IMR-90 (cell line): ENCODE measurements at regions not wholly inside any gene's neighbourhood (a gene's known extent, or its start where the extent isn't known, plus 50 kb on each side); places are given as distances from the start of the nearest gene placed in this dataset.

Source experiments
- ATAC-seq: fragments of 200-7000 bp; cut with Tn5 transposase; 2 replicates; pipeline ENCODE4 v1.9.1; 2020; ENCODE audit warnings: low read depth, mild to moderate bottlenecking, moderate library complexity
- BruUV-seq: library from RNA; stranded (reverse); fragments of 400-500 nt; replicated peaks from 2 replicates; lab custom pipeline; 2021; lab: Mats Ljungman, UMichigan
- CTCF ChIA-PET: fragments of 300-600 bp; formaldehyde crosslinking; extraction: SDS; loops from one replicate; lab custom pipeline; 2021; ENCODE audit warnings: antibody characterized with exemption; lab: Yijun Ruan, JAX
- POLR2A ChIA-PET: fragments of 300-600 bp; sonication (Branson Sonifier 250); formaldehyde crosslinking; loops from one replicate; lab custom pipeline; 2022; ENCODE audit warnings: antibody characterized with exemption; ENCODE audit not compliant: unreplicated experiment; lab: Charles Lee
- DNase-seq: peaks from one replicate; pipeline ENCODE4 v3.0.0; 2013
- H2AFZ ChIP-seq: replicated peaks from 2 replicates; pipeline ENCODE3; 2013; ENCODE audit warnings: low read length, mild to moderate bottlenecking; ENCODE audit not compliant: poor library complexity
- H2AK5ac ChIP-seq: 2 replicates; pipeline ENCODE4 v1.6.1; 2013; ENCODE audit warnings: low read depth, low read length, inconsistent platforms
- H2AK9ac ChIP-seq: replicated peaks from 2 replicates; pipeline ENCODE3; 2013; ENCODE audit warnings: mild to moderate bottlenecking, low read depth, low read length, moderate library complexity; ENCODE audit not compliant: poor library complexity
- H2BK120ac ChIP-seq: 2 replicates; pipeline ENCODE4 v1.6.1; 2013; ENCODE audit warnings: low read depth, low read length, inconsistent platforms
- H2BK15ac ChIP-seq: 3 replicates; pipeline ENCODE4 v1.6.1; 2013; ENCODE audit warnings: low read depth, low read length, inconsistent platforms
- H2BK20ac ChIP-seq: 2 replicates; pipeline ENCODE4 v1.6.1; 2013; ENCODE audit warnings: low read depth, mild to moderate bottlenecking, inconsistent platforms, low read length, moderate library complexity
- H2BK5ac ChIP-seq: 2 replicates; pipeline ENCODE4 v1.6.1; 2013; ENCODE audit warnings: mild to moderate bottlenecking, low read depth, low read length, inconsistent platforms; ENCODE audit not compliant: poor library complexity, severe bottlenecking
- H3K14ac ChIP-seq: replicated peaks from 2 replicates; pipeline ENCODE4 v1.6.1; 2013; ENCODE audit warnings: low read depth, low read length, inconsistent platforms
- H3K18ac ChIP-seq: 2 replicates; pipeline ENCODE4 v1.6.1; 2013; ENCODE audit warnings: low read depth, low read length, control low read depth
- H3K23ac ChIP-seq: 2 replicates; pipeline ENCODE4 v1.6.1; 2013; ENCODE audit warnings: low read depth, low read length, inconsistent platforms
- H3K27ac ChIP-seq: 2 replicates; pipeline ENCODE4 v1.5.1; 2013; ENCODE audit warnings: mild to moderate bottlenecking, control low read depth, low read length; ENCODE audit not compliant: insufficient read depth
- H3K27me3 ChIP-seq: 2 replicates; pipeline ENCODE4 v1.6.1; 2013; ENCODE audit warnings: low read length; ENCODE audit not compliant: control insufficient read depth, insufficient read depth
- H3K36me3 ChIP-seq: 2 replicates; pipeline ENCODE4 v1.6.1; 2013; ENCODE audit warnings: low read length, mixed read lengths; ENCODE audit not compliant: control insufficient read depth, insufficient read depth
- H3K4ac ChIP-seq: 2 replicates; pipeline ENCODE4 v1.6.1; 2013; ENCODE audit warnings: low read depth, low read length, inconsistent platforms
- H3K4me1 ChIP-seq: 2 replicates; pipeline ENCODE4 v1.6.1; 2013; ENCODE audit warnings: low read length, mixed read lengths; ENCODE audit not compliant: control insufficient read depth, insufficient read depth
- H3K4me2 ChIP-seq: 2 replicates; pipeline ENCODE4 v1.6.1; 2013; ENCODE audit warnings: low read depth, mild to moderate bottlenecking, control low read depth, low read length, moderate library complexity
- H3K4me3 ChIP-seq: 2 replicates; pipeline ENCODE4 v1.5.1; 2013; ENCODE audit warnings: low read depth, mild to moderate bottlenecking, control low read depth, low read length, moderate library complexity; ENCODE audit not compliant: insufficient read depth
- H3K56ac ChIP-seq: 2 replicates; pipeline ENCODE4 v1.6.1; 2013; ENCODE audit warnings: low read length, inconsistent platforms; ENCODE audit not compliant: insufficient read depth; ENCODE audit errors: extremely low read depth
- H3K79me1 ChIP-seq, 2 experiments: 2 replicates each; pipeline ENCODE4 v1.6.1; 2013; ENCODE audit warnings: low read length in 2 of 2, inconsistent platforms in 1 of 2, low read depth in 1 of 2
- H3K9ac ChIP-seq: 2 replicates; pipeline ENCODE4 v1.6.1; 2013; ENCODE audit warnings: low read depth, low read length, control low read depth
- H3K9me1 ChIP-seq: 2 replicates; pipeline ENCODE4 v1.6.1; 2013; ENCODE audit warnings: low read length, inconsistent platforms; ENCODE audit not compliant: insufficient read depth
- H3K9me3 ChIP-seq: 2 replicates; pipeline ENCODE4 v1.6.1; 2013; ENCODE audit warnings: low read length; ENCODE audit not compliant: control insufficient read depth, insufficient read depth
- H4K20me1 ChIP-seq: 2 replicates; pipeline ENCODE4 v1.6.1; 2013; ENCODE audit warnings: low read length, inconsistent platforms; ENCODE audit not compliant: insufficient read depth
- H4K5ac ChIP-seq: 2 replicates; pipeline ENCODE4 v1.6.1; 2013; ENCODE audit warnings: mild to moderate bottlenecking, low read depth, low read length, control low read depth
- H4K8ac ChIP-seq, 2 experiments: 2 replicates each; pipeline ENCODE4 v1.6.1; 2013; ENCODE audit warnings: low read depth in 2 of 2, low read length in 2 of 2, control low read depth in 1 of 2, inconsistent platforms in 1 of 2
- H4K91ac ChIP-seq: 2 replicates; pipeline ENCODE4 v1.6.1; 2013; ENCODE audit warnings: low read depth, low read length, inconsistent platforms; ENCODE audit not compliant: insufficient read depth
- BHLHE40 ChIP-seq: fragments of 150-350 bp; IDR thresholded peaks from 2 replicates; pipeline ENCODE4 v1.6.1; 2016; ENCODE audit warnings: mild to moderate bottlenecking, low read depth, low read length
- CEBPB ChIP-seq: IDR thresholded peaks from 2 replicates; pipeline ENCODE4 v1.6.1; 2012; ENCODE audit warnings: low read depth, low read length, improper control_type of control experiment
- CHD1 ChIP-seq: IDR thresholded peaks from 2 replicates; pipeline ENCODE4 v1.6.1; 2012; ENCODE audit warnings: low read depth, low read length, improper control_type of control experiment
- CTCF ChIP-seq: conservative IDR thresholded peaks from 2 replicates; pipeline ENCODE4 v1.5.1; 2012; ENCODE audit warnings: mild to moderate bottlenecking, low read depth, low read length, improper control_type of control experiment
- ELK1 ChIP-seq: fragments of 150-350 bp; IDR thresholded peaks from 2 replicates; pipeline ENCODE4 v1.6.1; 2016; ENCODE audit warnings: low read depth, mild to moderate bottlenecking, low read length, moderate library complexity, borderline replicate concordance
- FOS ChIP-seq: fragments of 150-350 bp; IDR thresholded peaks from 2 replicates; pipeline ENCODE4 v1.6.1; 2016; ENCODE audit warnings: low read depth, low read length
- MAFK ChIP-seq: IDR thresholded peaks from 2 replicates; pipeline ENCODE4 v1.6.1; 2012; ENCODE audit warnings: low read depth, low read length, improper control_type of control experiment
- MAZ ChIP-seq: IDR thresholded peaks from 2 replicates; pipeline ENCODE4 v1.6.1; 2012; ENCODE audit warnings: low read depth, mild to moderate bottlenecking, low read length, improper control_type of control experiment, moderate library complexity, borderline replicate concordance
- MXI1 ChIP-seq: IDR thresholded peaks from 2 replicates; pipeline ENCODE4 v1.6.1; 2012; ENCODE audit warnings: low read depth, mild to moderate bottlenecking, low read length, moderate library complexity, borderline replicate concordance
- NFE2L2 ChIP-seq: fragments of 150-350 bp; IDR thresholded peaks from 2 replicates; pipeline ENCODE4 v1.6.1; 2016; ENCODE audit warnings: low read depth, mild to moderate bottlenecking, low read length
- POLR2A ChIP-seq: IDR thresholded peaks from 2 replicates; pipeline ENCODE4 v1.6.1; 2012; ENCODE audit warnings: mild to moderate bottlenecking, low read depth, low read length
- RAD21 ChIP-seq: IDR thresholded peaks from 2 replicates; pipeline ENCODE4 v1.6.1; 2012; ENCODE audit warnings: low read length, improper control_type of control experiment
- RCOR1 ChIP-seq: IDR thresholded peaks from 2 replicates; pipeline ENCODE4 v1.6.1; 2012; ENCODE audit warnings: mild to moderate bottlenecking, low read length, improper control_type of control experiment; ENCODE audit not compliant: insufficient replicate concordance
- RFX5 ChIP-seq: IDR thresholded peaks from 2 replicates; pipeline ENCODE4 v1.8.0; 2012; ENCODE audit warnings: low read depth, mild to moderate bottlenecking, low read length, moderate library complexity
- SMC3 ChIP-seq: fragments of 150-350 bp; IDR thresholded peaks from 2 replicates; pipeline ENCODE4 v1.6.1; 2016; ENCODE audit warnings: low read depth, mild to moderate bottlenecking, antibody characterized with exemption, low read length, moderate library complexity
- USF2 ChIP-seq: fragments of 150-350 bp; IDR thresholded peaks from 2 replicates; pipeline ENCODE4 v1.6.1; 2017; ENCODE audit warnings: mild to moderate bottlenecking, antibody characterized with exemption, low read length, low read depth
- WGBS, 2 experiments: methylation state at CpG; one replicate each; pipeline versions ENCODE4 v1.1.5 to v1.1.7; 2013; ENCODE audit warnings: missing lambda C conversion rate in 2 of 2; ENCODE audit not compliant: insufficient read length in 1 of 2; ENCODE audit errors: extremely low coverage in 2 of 2; 5-methylcytosine and 5-hydroxymethylcytosine counted together
- dilution Hi-C: fragments of 300-500 bp; cut with HindIII; formaldehyde crosslinking; loops from one replicate; pipeline ENCODE4 v1.14.3; 2018; ENCODE audit warnings: low sequenced_read_pairs; ENCODE audit not compliant: unreplicated experiment
- in situ Hi-C: fragments of 300-500 bp; cut with MboI; formaldehyde crosslinking; loops from 3 replicates; pipeline ENCODE4 v1.14.3; 2019; ENCODE audit warnings: low sequenced_read_pairs, inconsistent platforms, mixed read lengths
- intact Hi-C: fragments of 100-400 bp; cut with micrococcal nuclease; formaldehyde crosslinking; loops from 2 replicates; pipeline ENCODE4 v1.10.0; 2022

DNA sequence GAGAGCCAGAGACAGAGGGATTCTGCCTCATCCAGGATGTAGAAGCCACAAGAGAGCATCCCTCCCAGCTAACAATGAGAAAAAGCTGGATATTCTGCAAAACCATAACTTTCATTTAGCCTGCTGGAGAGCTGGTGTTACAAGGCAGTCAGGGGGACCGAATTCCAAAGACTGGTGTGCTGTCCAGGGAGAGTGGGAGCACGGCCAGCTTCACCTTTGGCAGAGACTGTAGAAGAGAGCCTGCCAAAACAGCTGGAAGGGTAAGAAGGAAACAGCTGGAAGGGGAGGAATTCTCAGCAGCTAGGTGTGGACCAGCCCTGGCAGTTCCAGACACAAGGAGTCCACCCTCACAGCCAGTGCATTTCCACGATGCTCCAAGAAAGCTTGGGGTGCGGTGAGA lies 109.9 kb upstream of the LINGO1 start:
- Histone ChIP-seq H3K9me3 (no peaks in the 10 kb centered on the region), H3K14ac (no peak overlapping the region), H3K27ac (no peak overlapping the region), H3K4me1 (no peaks in the 10 kb centered on the region), H4K5ac (no peak overlapping the region), H4K20me1 (no peaks in the 10 kb centered on the region; the same call in 1 of the 2 replicates), H3K79me1 (no peaks in the 10 kb centered on the region), H3K4me3 (no peak overlapping the region), H4K8ac (no peak overlapping the region), H3K27me3 (peaks cover 45% of the 10 kb centered on the region), H2AK9ac (no peak overlapping the region), H3K23ac (no peak overlapping the region), H3K4me2 (no peak overlapping the region), H3K56ac (no peak overlapping the region), H3K18ac (no peak overlapping the region), H2BK20ac (no peak overlapping the region), H4K91ac (no peak overlapping the region), H2AFZ (no peak overlapping the region), H2AK5ac (no peak overlapping the region), H3K36me3 (no peaks in the 10 kb centered on the region), H3K9ac (no peak overlapping the region), H2BK15ac (no peak overlapping the region), H3K4ac (no peak overlapping the region), H2BK5ac (no peak overlapping the region), H2BK120ac (no peak overlapping the region), H3K9me1 (no peaks in the 10 kb centered on the region)
- intact Hi-C loops: no loop called here
- TF ChIP-seq RCOR1 (no peak), CHD1 (no peak), SMC3 (no peak), POLR2A (no peak), MAZ (no peak), ELK1 (no peak), CEBPB (no peak), BHLHE40 (no peak), CTCF (no peak), NFE2L2 (no peak), USF2 (no peak), RFX5 (no peak), MAFK (no peak), RAD21 (no peak), FOS (no peak), MXI1 (no peak)
- ChIA-PET CTCF (no interaction called here), POLR2A (no interaction called here)
- ATAC-seq (no peak), DNase-seq (no peak)
- 40% methylated on average over 1 of the region's 4 CpGs; no CpG with 5 or more reads in 1 of the 2 experiments for WGBS, 2 experiments
- in situ Hi-C loops: no loop called here
- dilution Hi-C loops: no loop called here
- BruUV-seq: no TSS peak
